GM20431 (cell line): ENCODE measurements at regions not wholly inside any gene's neighbourhood (a gene's known extent, or its start where the extent isn't known, plus 50 kb on each side); places are given as distances from the start of the nearest gene placed in this dataset.

Experiments
- in situ Hi-C: fragments of 300-500 bp; cut with MseI, MboI; formaldehyde crosslinking; loops from one replicate; pipeline ENCODE4 v1.15.0; 2020; ENCODE audit warnings: low sequenced_read_pairs; ENCODE audit not compliant: unreplicated experiment

DNA sequence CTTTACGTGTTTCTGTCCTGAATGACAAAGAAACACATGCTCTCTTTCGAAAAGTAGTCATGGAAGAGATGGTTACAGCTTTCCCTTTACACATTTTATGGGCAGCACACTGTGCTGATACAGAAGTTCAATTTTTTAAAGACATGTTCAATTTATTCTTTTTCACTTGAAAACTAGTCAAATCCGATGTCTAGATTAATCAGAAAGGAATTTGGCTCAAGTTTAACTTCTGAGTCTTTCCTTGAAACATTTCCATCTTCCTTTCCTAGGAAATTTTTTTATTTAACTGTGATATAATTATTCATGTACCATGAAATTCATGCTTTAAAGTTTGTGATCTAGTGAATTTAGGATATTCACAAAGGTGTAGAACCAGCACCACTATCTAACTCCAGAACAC lies 360.1 kb downstream of the TNS3 start:
- in situ Hi-C loops = no loop called here

DNA sequence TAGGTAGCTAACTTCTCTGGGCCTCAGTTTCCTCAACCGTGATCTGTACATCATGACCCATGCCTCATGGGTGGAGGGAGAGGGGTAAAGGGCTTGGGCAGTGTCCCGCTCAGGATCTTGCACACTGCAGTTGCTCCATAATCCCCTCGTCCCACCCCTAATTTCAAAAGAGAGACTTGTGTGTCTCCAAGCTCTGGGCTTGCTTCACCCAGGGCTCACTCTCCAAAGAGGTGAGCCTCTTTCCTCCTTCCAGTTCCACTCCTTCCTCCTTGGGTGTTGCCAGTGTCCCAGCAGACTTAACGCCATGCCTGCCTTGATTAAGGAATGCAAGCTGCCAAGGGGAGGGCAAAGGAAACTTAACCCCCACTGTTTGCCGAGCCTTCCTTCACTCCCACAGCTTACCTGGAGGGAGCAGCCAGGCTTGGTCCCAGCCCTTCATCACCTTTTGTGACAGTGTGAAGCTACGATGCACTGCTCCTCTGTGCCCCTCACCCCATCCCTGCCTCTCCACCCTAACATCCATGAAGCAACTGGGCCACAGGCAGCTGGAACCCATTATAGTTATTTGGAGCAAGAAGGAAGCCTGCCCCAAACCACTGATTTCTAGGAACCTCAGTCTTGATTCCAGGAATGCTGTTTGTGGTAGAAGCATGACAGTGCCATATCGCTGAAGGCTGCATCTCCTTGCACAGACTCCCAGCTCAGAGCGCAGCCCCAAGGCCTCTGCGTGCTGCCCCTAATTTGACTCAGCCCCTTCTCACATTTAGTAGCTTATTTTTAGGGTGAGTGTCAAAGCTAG lies 363.3 kb downstream of the TNS3 start:
- in situ Hi-C loops = no loop called here

DNA sequence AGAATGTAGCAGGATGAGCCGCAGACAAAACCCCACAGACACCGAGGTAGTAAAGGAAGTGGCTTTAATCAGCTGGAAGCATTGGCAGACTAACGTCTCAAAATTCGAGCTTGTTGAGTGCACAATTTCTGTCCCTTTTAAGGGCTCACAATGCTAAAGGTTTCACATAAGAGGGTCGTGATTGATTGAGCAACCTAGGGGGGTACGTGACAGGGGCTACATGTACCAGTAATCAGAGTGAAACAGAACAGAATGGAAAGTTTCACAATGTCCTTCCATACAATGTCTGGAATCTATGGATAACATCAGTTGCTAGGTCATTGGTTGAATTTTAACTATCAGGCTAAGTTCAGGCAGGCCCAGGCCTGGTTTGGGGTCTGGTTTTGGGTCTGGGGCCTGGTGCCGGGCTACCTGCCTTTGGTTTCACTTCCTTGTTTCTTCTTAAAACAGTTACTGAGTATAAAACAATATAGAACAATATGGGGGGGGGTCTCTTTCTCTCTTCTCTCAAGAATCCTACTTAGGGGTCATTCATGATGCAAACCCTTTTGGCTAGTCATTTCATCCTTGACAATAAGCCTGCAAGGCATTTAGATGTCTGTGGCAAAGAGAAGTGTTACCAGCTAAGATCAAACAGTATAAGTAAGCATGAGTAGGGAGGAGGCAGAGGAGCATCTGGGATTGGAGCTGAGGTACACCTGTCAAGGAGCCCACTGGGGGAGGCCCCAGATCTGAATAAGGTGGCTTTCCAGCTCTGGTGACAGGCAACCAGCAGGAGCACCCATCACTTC lies 364.1 kb downstream of the TNS3 start:
- in situ Hi-C loops = no loop called here

DNA sequence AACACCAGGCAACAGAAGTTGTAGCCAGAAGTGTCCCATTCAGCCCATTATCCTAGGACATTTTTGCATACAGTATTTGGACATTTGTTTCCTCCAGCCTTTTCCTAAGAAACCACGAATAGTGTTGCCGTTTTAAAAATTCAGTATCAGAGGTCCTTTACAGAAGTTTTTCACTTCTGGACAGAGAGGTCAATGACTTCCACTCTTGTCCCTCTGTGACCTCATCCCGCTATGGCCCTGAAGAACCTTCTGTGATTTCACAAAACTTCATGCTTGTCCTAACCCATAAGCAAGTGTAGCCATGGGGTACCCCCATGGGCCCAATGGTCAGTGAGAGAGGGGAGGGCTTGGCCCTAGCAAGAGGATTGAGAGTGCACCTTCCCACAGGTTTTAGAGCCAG lies 364.8 kb downstream of the TNS3 start:
- in situ Hi-C loops = no loop called here

DNA sequence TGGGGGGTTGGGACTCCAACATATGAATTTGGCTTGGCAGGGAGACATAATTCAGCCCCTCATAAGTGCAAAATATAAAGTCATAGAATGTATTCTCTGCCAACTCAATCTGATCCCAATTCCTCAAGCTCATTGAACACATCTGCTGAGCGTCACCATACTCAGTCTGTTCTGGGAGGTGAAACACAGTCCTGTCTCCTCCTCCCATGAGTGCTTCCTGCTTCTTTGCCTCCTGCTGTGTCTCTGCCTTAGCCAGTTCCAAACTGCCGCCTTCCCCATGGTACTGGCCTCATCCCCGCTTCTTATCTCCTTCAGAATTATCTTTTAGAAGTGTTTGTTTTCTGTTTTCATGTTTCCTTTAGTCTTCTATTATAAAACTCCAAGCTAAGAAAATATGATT lies 365.5 kb downstream of the TNS3 start:
- in situ Hi-C loops = no loop called here

DNA sequence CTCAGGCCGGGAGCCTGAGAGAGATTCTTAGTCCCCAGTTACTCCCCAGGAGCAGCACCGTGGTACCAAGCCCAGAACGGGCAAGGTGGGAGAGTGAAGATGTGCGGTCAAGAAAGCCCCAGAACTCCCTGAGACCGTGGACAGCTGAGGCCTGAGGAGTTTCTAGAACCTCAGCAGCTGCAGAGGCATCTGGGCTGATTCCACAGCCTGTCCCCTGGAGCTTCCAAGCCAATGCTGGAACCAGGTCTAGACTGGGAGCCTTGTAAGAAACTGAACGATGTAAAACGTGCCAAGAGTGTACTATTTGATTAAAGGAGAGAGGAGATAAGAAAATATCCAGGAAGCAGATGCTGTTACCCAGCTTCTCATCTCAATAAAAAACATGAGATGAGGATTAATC lies 366.3 kb downstream of the TNS3 start:
- in situ Hi-C loops = no loop called here

DNA sequence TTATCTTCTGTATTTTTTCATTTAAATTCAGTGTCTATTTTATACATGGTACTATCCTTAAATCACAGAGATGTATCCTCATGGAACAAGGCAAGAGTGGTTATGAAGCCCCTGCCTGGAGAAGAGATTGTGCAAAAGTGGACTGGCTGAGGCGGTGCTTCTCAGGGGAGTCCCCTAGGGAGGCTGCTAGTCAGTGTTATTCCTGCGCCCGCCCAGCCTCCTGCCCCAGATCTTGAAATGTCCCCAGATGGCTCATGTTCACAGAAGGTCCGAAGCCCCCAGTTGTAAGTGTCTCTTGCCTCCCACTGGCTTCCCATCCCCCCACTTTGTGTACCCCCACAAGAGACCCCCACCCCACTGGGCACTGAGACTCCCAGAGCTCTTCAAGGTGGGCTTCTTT lies 366.9 kb downstream of the TNS3 start:
- in situ Hi-C loops = no loop called here

DNA sequence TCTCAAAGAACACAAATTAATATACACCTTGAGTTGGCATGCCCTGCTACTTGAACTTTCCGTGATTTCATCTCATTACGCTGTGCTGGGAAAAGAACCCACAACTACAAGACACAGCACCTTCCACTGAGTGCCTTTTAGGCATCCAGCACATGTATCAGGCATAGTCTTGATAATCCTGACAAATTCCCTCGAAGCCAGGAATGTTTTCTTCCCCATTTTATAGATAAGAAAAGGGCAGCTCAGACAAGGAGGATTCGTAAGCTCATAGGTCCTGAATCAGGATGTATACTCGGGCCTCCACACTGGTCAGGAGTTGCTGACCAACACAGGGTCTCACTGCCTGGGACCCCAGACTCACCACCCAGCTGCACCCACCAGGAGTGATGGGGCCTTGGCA lies 368.6 kb downstream of the TNS3 start:
- in situ Hi-C loops = no loop called here

DNA sequence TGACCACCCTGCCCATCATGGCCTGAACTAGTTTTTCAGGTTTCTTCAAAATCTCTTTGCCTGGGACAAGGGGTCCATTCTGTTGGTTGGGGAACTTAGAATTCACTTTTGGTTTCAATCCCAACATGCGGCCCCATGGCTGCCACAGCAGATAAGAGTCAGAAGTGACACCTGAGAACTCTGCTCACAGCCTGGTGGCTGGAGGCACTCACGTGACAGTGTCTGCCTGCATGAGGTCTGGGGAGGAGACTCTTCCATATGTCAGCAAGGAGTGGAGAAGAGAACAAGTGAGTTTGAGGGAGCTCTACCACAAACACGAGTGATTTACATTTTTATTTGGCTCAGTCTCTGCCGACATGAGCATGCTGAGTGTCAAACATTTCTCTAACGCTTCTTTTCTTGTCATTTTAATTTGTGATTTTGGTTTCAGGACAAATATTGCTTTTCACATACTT lies 370.4 kb downstream of the TNS3 start:
- in situ Hi-C loops = no loop called here

DNA sequence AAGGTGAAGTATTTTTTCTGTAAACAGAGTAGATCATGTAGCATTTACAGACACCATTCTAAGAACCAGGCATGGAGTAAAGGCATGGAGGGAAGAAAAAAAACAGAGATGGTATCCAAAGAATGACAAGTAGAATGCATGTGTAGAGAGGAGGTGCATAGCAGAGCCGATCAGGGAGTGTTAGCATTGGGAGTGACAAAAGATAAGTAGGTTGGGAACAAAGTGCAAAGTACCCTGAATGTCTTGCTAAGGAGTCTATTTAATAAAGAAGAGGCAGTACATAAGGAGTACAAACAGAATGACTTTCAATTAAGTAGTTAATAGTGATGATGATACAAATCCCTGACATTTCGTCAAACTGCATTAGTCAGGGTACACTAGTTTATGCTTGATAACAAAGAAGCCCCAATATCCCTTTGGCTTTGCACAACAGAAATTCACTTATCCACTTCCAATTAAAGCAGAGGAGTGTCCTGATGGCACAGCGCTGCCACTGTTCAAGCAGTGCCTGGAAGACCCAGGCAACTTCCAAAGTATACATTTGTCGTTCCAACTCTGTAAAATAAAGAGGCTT lies 371.5 kb downstream of the TNS3 start:
- in situ Hi-C loops = no loop called here

DNA sequence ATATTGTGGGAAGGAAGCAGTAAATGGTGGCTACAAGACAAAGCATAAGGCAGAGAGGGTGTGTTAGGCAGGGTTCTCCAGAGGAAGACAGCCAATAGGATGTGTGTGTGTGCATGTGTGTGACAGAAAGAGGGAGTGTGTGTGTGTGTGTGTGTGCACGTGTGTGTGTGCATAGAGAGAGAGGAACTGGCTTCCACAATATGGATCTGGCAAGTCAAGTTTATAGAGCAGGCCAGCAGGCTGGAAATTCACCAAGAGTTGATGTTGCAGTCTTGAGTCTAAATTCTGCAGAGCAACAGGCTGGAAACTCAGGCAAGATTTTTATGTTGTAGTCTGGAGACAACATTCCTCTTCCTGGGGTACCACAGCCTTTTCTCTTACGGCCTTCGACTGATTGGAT lies 374.0 kb downstream of the TNS3 start:
- in situ Hi-C loops = no loop called here

DNA sequence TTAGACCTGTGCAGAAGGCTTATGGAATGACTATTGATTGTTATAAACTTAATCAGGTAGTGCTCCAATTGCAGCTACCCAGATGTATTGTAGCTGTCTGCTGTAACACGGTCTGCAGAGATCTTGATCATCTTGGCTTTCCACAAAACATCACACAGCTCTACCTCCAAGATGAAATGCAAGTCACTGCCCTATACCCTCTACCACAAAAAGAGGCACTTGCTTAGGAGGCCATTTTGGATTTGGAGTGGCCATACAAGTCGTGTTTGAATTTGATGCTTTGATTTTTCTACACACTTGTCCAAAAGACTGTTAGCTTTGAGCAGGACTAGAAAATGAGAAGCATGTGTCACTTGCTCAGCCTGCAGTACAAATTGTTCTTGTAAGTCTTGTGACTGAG lies 377.2 kb downstream of the TNS3 start:
- in situ Hi-C loops = no loop called here

DNA sequence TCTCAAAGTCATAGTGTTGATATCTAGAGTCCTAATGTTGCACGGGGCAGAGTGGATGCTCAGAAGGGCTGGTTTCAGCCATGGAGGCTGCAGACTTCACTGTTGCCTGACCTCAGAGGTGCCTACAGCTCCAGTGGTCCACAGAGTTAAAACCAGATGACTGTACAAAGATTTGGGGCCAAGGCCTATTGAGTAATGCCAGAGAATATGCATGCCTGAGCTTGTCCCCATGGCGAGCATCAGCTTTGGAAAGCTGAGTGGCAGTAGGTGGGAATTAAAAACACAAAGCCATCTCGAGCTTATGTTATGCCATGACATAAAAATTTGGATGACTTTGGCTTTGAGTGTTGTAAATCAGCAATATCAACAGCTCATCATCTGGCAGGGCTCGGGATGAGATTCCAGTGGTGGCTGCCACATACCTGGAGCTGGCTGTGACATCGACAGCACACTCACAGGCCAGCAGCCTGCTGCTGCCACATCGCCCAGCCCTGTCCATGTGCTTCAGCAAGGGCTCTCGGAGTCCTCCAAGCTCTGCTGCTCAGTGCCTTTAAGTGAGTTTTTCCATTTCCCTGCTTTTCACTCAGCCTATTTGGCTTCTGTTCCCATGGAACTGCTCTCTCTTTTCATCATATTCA lies 379.6 kb downstream of the TNS3 start:
- in situ Hi-C loops = no loop called here

DNA sequence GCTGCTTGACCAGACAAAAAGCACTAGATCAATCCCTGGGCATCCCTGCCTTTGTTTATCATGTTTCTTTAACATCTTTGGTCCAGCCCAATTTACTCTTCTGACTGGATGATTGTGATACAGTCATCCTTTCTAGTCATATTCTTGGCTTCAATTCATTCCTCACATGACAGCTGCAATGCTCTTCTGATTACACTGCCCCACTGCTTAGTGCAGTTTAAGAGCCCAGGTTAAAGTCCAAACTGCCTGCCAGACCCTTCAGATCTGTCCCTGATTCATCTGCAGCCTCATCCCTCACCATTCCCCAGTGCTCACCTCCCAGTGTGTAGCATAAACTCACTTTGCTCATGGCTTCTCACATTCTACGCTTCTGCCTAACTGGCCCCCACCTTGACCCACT lies 383.8 kb downstream of the TNS3 start:
- in situ Hi-C loops = loop anchor here (25.0 kb wide), 2 partner anchors 836 to 1286 kb away; partner anchors contain the start of gene IGFBP3

DNA sequence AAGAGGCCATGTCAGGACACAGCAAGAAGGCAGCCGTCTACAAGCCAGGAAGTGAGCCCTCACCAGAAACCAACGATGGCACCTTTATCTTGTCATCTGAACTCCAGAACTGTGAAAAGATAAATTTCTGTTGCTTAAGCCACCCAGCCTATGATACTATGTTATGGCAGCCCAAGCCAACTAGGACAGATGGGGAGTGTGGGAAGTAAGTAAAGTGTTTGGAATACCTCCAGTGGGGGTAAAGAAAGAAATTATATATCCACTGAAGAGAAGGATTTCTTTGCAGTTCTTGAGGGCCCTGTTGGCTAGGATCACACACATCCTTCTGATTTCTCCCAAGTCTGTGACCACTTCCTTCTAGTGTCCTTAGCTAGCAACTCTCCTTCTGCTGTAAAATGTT lies 384.4 kb downstream of the TNS3 start:
- in situ Hi-C loops = loop anchor here (25.0 kb wide), 2 partner anchors 835 to 1285 kb away; partner anchors contain the start of gene IGFBP3

DNA sequence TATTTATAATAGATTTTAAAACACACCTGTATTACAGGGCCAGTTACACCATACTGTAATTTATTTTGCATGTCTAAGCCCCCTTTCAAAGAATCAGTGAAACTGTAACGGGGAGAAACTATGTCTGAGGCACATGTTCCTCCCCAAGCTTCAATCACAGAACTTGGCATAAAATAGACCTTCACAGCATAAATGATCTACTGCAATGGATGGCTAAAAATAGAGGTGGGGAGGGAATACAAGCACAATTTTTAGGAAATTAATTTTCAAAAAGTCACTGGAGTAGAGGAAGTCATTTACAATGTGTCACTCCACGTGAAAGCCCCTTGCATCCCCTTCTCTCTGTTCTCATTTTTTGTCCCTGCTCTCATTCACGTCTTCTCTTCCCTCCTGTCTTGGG lies 385.2 kb downstream of the TNS3 start:
- in situ Hi-C loops = loop anchor here (25.0 kb wide), 2 partner anchors 834 to 1284 kb away; partner anchors contain the start of gene IGFBP3

DNA sequence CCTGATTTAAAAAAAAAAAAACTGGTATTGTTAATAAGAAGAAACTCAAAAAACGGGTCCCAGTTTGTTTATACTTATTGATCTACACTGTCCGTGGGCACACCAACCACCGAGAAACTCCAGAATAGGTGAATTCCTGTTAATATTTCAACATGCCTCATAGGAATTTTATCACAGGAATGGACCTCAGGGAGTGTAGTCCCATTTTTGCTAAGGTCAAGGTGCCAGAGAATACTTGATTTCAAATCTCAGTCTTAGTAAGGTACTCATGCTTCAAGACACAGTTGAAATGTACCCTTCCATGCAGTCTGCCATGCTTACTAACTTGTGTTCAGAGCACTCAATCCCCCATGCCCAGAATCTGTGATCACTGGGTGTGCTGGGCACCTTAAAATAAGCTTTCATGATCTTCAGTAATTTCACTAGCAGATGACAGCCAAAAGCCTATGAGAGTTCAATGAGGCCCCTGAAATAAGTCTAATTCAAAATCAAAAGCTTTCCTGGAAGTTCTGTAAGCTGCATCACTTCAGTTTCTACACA lies 385.7 kb downstream of the TNS3 start:
- in situ Hi-C loops = loop anchor here (25.0 kb wide), 2 partner anchors 834 to 1284 kb away; partner anchors contain the start of gene IGFBP3

DNA sequence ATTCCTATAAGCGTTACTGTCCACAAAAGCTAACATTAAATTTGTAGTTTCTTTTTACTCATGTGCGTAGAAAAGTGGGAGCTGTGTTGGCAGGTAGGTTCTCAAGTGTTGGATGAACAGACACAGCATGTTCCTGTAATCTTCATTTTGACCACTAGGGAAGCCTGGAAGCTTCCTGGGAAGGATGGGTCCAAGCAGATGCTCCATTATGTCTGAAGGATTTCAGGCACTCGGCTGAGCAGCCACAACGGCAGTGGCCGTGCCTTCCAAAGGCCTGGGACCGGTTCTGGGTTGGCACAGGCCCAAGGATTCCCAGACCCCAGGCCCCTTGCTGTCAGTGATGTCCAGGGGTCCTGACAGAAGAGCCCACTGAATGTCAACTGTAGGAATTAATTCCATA lies 386.3 kb downstream of the TNS3 start:
- in situ Hi-C loops = loop anchor here (25.0 kb wide), 2 partner anchors 833 to 1283 kb away; partner anchors contain the start of gene IGFBP3

DNA sequence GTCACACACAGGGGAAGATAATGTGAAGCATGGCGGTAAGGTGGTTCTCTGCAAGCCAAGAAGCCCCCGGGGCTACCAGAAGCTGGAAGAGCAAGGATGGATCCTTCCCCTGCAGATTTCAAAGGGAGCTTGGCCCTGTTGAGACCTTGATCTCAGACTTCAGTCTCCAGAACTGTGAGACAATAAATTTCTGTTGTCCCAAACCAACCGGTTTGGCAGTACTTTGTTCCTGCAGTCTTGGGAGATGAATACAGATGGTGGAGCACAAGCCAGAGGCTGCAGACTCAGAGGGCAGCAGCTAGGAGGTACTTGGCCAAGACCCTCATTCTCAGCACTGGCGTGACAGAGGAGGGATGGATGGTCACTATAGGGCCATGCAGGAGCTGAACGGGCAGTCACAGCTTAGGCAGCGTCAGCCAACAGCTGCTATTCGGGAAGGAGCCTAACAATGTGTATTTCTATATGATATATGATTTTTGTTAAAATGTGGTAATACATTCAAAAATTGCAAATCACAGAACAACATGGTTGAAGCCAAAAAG lies 387.3 kb downstream of the TNS3 start:
- in situ Hi-C loops = loop anchor here (25.0 kb wide), 2 partner anchors 832 to 1282 kb away; partner anchors contain the start of gene IGFBP3

DNA sequence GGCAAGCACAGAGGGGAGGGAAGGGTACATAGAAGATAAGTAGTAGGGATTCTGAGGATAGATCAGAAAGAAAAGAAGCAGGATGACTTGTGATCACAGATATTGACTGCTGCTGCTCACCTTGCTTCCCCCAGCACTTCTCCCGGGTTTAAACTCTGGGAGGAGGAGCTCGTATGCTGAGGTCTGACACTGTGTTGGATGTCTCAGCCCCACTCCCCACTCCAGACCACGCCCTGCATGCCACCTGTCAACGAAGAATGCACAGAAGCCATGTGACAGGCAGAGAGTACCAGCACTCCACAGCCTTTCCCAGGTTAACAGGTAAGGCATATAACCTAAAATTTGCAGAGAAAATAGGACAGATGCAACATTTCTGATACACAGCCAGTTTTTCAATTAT lies 388.9 kb downstream of the TNS3 start:
- in situ Hi-C loops = loop anchor here (25.0 kb wide), 2 partner anchors 831 to 1281 kb away; partner anchors contain the start of gene IGFBP3
